HG03039 (cell line): ENCODE measurements at regions not wholly inside any gene's neighbourhood (a gene's known extent, or its start where the extent isn't known, plus 50 kb on each side); places are given as distances from the start of the nearest gene placed in this dataset.

ENCODE experiments used
- ATAC-seq: cut with Tn5 transposase; IDR thresholded peaks from one replicate; pipeline ENCODE4 v1.9.1; 2021; ENCODE audit warnings: mild to moderate bottlenecking, moderate library complexity; ENCODE audit not compliant: unreplicated experiment

- ATAC-seq: no peak
Measured at GRCh38 chr2:129777146-129777545, 202.3 kb upstream of the RAB6C start.

- ATAC-seq: no peak
Measured at GRCh38 chr2:129777762-129778583, 201.5 kb upstream of the RAB6C start.

DNA sequence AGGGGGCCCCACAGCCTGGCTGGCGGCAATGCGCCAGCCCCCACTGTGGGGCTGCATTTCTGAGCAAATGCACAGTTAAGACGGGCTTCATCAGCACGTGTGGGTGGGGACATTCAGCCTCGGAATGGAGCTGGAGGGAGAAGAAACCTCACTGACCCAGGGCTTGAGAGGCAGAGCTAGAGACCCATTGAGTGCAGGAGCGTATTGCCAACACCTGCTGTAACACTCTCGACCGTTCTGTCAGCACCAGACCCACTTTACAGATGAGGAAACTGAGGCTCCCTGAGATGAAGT lies 200.9 kb upstream of the RAB6C start:
- no peak for ATAC-seq

GRCh38 chr2:129779783-129780182 lies 199.7 kb upstream of the RAB6C start:
- ATAC-seq: no peak

DNA sequence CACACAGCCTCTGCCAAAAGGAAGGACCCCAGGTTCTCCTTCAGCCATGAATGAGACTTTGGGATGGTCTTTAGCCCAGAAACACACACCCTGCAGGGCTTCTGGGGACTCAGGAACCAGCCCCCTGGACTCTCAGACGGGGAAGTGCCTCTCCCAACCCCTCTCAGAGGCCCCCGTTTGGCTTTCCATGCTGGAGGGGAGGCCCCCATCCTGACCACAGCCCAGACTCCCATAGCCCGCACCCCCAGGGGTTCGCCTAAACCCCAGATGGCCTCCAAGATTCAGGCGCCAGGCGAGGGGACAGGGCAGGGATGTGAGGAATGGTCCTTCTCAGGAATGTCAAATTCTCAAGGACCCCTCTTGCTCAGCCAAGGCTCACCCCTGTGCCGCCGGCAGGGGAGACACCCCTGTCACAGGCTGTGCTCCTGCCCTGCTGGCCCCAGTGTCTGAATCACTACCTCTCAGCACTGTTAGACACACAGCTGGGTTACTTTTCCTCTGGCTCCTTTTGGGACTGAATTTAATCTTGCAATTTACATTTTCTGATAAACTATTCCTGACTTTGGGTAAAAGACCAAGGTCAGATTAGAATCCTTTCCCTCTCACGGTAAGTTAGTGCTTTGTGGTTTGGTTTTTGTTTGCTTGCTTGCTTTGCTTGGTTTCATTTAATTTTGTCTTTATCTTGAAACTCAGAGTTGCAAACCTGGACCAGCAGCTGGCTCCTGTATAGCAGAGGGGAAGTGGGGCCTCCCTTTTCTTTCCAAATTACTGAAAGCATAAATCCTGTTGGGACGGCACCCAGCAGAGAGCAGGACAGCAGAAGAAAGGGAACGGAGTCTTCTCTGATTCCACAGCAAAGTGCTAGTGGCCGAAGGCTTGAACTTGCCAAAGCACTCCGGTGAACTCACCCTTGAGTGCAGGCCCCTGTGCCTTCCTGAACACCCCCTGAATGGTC lies 198.9 kb upstream of the RAB6C start:
- no peak for ATAC-seq

DNA sequence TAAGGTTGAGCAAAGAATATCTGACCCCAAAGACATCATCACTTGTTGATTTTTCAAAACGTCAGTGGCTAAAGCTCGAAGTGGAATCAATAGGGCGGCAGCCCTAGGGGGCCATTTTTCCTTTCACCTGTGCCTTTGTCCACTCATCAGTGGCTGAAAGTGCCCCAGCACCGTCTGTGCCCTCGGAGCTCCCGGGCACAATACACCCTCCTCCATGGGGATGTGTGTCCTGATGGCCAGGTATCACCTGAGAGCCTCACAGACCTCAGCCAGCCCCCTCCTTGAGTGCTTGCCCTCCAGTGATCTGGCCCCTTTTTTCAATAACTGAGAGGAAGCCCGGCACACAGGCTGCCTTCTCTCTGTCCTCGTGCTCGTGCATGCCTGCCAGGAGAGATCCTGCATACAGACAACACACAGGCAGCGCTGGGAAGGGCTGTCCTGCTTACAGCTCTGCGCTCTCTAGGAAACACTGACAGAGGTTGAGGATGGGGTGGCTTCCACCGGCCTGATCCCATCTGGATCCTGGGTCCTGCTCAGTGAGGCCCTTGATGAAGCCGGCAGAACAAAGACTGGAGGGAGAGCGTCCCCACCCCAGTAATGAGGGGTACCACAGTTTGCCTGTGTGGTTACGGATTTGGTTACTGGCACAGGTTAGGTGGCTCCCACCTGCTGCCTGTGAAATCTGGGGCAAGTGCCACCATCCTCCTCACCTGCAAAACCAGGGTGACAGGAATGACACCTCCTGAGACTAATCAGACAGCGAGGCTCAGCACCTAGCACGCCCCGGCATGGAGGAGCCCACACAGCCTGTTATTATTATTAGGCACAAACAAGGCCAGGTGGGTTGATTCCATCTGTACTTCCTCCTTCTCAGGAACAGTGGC lies 197.5 kb upstream of the RAB6C start:
- no peak for ATAC-seq

GRCh38 chr2:129782633-129782990 lies 196.9 kb upstream of the RAB6C start:
- ATAC-seq: no peak

- no peak for ATAC-seq
Measured at GRCh38 chr2:129784486-129784885, 195.0 kb upstream of the RAB6C start.

GRCh38 chr2:129791712-129792111 lies 187.8 kb upstream of the RAB6C start:
- ATAC-seq: no peak

DNA sequence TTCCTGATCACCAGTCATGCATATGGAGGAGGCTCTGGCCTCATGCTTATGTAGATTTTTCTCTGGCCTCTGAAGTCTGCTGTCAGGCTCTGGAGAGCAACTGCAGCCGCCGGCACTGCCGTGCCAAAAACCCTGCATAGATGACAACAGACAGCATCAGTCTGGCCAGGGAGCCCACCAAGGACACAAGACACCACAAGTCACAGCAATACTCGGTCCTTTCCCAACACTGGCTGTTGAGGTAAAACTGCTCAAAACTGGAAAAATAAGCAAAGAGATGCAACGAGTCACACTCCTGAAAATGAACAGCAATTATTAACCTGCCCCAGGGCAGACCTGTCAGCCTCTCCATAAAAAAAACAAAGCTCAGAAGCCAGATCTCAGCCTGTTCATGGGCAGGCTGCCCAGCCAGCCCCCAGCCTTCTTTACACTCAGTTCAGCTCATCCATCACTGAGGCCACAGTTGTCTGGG lies 186.0 kb upstream of the RAB6C start:
- ATAC-seq: no peak

DNA sequence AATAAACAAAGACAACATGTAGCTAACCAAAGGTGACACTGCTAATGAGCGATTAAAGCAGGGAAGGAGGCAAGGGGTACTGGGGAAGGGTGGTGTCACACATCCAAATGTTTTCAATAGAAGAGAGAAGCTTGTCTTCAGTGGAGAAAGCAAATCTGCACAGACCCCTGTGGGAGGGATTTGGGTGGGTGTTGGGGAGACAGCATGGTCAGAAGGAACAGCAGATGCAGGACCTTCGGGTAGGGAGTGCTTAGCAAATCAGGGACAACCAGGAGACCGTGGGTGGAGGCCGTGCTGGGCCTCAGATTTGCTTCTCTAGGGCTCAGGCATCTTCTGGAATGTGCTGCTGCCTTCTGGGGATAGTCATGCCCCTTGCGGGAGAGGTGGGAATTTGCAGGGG lies 185.3 kb upstream of the RAB6C start:
- no peak for ATAC-seq

- ATAC-seq: no peak
Measured at GRCh38 chr2:129794540-129794939, 184.9 kb upstream of the RAB6C start.

GRCh38 chr2:129796225-129796624 lies 183.2 kb upstream of the RAB6C start:
- no peak for ATAC-seq

- no peak for ATAC-seq
Measured at GRCh38 chr2:129796801-129797488, 182.5 kb upstream of the RAB6C start.

- no peak for ATAC-seq
Measured at GRCh38 chr2:129797489-129798300, 181.8 kb upstream of the RAB6C start.

DNA sequence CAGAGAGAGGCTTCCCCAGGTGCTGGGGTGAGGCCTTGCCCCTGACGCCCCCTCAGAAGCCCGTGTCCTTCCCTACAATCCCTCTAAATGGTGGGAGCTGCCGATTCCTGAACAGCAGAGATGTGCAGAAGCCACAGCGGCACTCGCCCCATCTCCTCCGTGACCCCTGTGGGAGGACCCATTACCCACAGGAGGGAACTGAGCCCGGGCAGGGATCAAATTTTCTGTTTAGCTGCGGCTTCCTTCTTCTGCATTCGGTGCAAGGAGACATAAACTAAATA lies 181.2 kb upstream of the RAB6C start:
- no peak for ATAC-seq

DNA sequence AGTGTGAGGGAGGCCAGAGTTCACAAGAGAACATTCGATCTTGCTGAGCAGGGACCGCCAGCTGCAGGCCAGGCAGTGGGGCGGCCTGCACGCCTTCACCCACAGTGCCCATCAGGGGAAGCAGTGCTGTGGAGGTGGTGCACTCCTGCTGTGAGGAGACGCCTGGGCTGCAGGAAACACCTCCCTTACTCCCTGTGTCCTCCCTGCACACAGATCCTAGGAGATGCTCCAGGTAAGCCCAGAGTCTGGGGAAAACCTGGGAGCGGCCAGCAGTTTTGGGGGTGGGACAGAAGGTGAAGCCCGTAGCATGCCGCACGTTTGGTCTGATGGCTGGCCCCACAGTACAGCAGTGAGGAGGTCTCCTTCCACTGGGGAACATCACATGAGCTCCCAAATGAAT lies 180.8 kb upstream of the RAB6C start:
- no peak for ATAC-seq

- ATAC-seq: no peak
Measured at GRCh38 chr2:129799036-129799958, 180.2 kb upstream of the RAB6C start.

DNA sequence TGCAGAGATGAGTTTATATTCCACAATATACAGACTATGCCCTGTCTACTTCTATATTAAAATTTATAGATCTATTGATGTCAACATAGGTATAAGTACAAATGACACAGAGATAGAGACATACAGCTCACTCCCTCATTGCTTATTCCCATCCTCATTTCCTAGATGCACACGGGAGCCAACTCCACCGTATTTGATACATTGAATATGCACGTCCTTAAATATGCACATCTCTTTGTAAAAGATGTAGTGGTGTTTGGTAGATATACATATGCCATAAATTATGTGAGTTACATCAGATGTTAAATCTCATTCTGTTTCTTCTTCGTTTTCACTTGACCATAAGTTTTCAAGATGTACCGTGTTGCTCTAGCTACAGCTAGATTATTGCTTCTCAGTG lies 179.2 kb upstream of the RAB6C start:
- ATAC-seq: no peak
